K562 (cell line): ENCODE measurements at regions not wholly inside any gene's neighbourhood (a gene's known extent, or its start where the extent isn't known, plus 50 kb on each side); places are given as distances from the start of the nearest gene placed in this dataset.

Experiments
- ATAC-seq: fragments of 200-7000 bp; cut with Tn5 transposase; 3 replicates; pipeline ENCODE4 v1.9.1; 2020; ENCODE audit warnings: moderate library complexity
- BruUV-seq: library from RNA; stranded (reverse); fragments of 400-500 nt; replicated peaks from 2 replicates; lab custom pipeline; 2021; lab: Mats Ljungman, UMichigan
- CTCF ChIA-PET: fragments of 300-600 bp; formaldehyde crosslinking; extraction: SDS; loops from one replicate; lab custom pipeline; 2021; ENCODE audit warnings: low intra/inter-chr PET ratio; lab: Yijun Ruan, JAX
- POLR2A ChIA-PET: fragments of 300-600, 350-650 bp; sonication (Branson Sonifier 250); formaldehyde crosslinking; extraction: SDS; loops from one replicate; lab custom pipeline; 2021; ENCODE audit warnings: antibody characterized with exemption, inconsistent platforms; lab: Yijun Ruan, JAX
- DNase-seq, 4 experiments: peaks; one replicate each; pipeline versions ENCODE4 v3.0.0 to v3.0.0-alpha.2; 2011 to 2018; ENCODE audit warnings: low spot score in 3 of 4, mixed read lengths in 3 of 4; ENCODE audit errors: extremely low read depth in 1 of 4
- FAIRE-seq: peaks from 2 replicates; lab custom pipeline; 2011; peaks lifted over from hg19 to GRCh38; lab: Jason Lieb, UNC
- H2AFZ ChIP-seq: 2 replicates; pipeline ENCODE4 v1.6.0; 2011; ENCODE audit warnings: low read depth, low read length, control low read depth, inconsistent platforms
- H3K27ac ChIP-seq: fragments of 200-600 bp; 3 replicates; pipeline ENCODE4 v1.8.0; 2011; ENCODE audit warnings: low read depth, mild to moderate bottlenecking, control low read depth, inconsistent platforms, low read length, moderate library complexity, mixed read lengths; ENCODE audit errors: extremely low read depth
- H3K27me3 ChIP-seq, 2 experiments: fragments of 300-600 bp in 1 of 2; 2 replicates in 1 of 2; 3 replicates in 1 of 2; pipeline versions ENCODE4 v1.6.0 to v1.8.0; 2011; ENCODE audit warnings: inconsistent platforms in 2 of 2, low read length in 2 of 2, mild to moderate bottlenecking in 1 of 2, mixed read lengths in 1 of 2, moderate library complexity in 1 of 2; ENCODE audit not compliant: control insufficient read depth in 2 of 2, insufficient read depth in 2 of 2
- H3K36me3 ChIP-seq: fragments of 300-600 bp; 3 replicates; pipeline ENCODE4 v1.8.0; 2011; ENCODE audit warnings: mild to moderate bottlenecking, low read length, inconsistent platforms; ENCODE audit not compliant: control insufficient read depth, insufficient read depth
- H3K4me1 ChIP-seq, 2 experiments: fragments of 200-600 bp in 1 of 2; replicated peaks in 1 of 2; 2 replicates in 1 of 2; 3 replicates in 1 of 2; pipeline versions ENCODE4 v1.5.1 to v1.8.0; 2011; ENCODE audit warnings: inconsistent platforms in 2 of 2, low read length in 2 of 2, mild to moderate bottlenecking in 1 of 2, mixed read lengths in 1 of 2, moderate library complexity in 1 of 2; ENCODE audit not compliant: control insufficient read depth in 2 of 2, insufficient read depth in 2 of 2
- H3K4me2 ChIP-seq: 2 replicates; pipeline ENCODE4 v1.6.1; 2011; ENCODE audit warnings: low read length, control low read depth, inconsistent platforms, mixed read lengths; ENCODE audit not compliant: insufficient read depth
- H3K4me3 ChIP-seq: fragments of 200-600 bp; sonication (generic), shearing (Covaris generic); 2 replicates; pipeline ENCODE4 v1.5.1; 2016; ENCODE audit warnings: control low read depth, inconsistent platforms
- H3K79me2 ChIP-seq: fragments of 200-600 bp; 3 replicates; pipeline ENCODE4 v1.8.0; 2011; ENCODE audit warnings: low read length, inconsistent platforms; ENCODE audit not compliant: control insufficient read depth, insufficient read depth
- H3K9ac ChIP-seq, 2 experiments: 2 replicates each; pipeline versions ENCODE4 v1.6.0 to v1.6.1; 2011; ENCODE audit warnings: low read depth in 2 of 2, low read length in 2 of 2, control low read depth in 1 of 2, inconsistent platforms in 1 of 2, mild to moderate bottlenecking in 1 of 2, mixed read lengths in 1 of 2; ENCODE audit not compliant: insufficient read depth in 1 of 2
- H3K9me1 ChIP-seq: one replicate; pipeline ENCODE4 v1.6.0; 2011; ENCODE audit warnings: inconsistent platforms, mild to moderate bottlenecking, low read length, moderate library complexity; ENCODE audit not compliant: control insufficient read depth, insufficient read depth
- H3K9me3 ChIP-seq: replicated peaks from 2 replicates; pipeline ENCODE4 v1.5.1; 2011; ENCODE audit warnings: low read depth, low read length, inconsistent platforms; ENCODE audit not compliant: control insufficient read depth, insufficient read depth
- H4K20me1 ChIP-seq: replicated peaks from 2 replicates; pipeline ENCODE4 v1.6.1; 2011; ENCODE audit warnings: low read length, inconsistent platforms, mixed read lengths; ENCODE audit not compliant: control insufficient read depth, insufficient read depth
- MTA3 ChIP-seq: fragments of 450-650 bp; formaldehyde crosslinking; IDR thresholded peaks from 2 replicates; pipeline ENCODE4 v1.6.1; 2017; ENCODE audit warnings: mild to moderate bottlenecking, borderline replicate concordance
- NELFE ChIP-seq: IDR thresholded peaks from 2 replicates; pipeline ENCODE4 v1.6.1; 2011; ENCODE audit warnings: mild to moderate bottlenecking; ENCODE audit not compliant: insufficient read depth, insufficient read length
- RBFOX2 ChIP-seq: fragments of 200-400 bp; formaldehyde crosslinking; IDR thresholded peaks from 2 replicates; pipeline ENCODE4 v1.6.1; 2017; ENCODE audit warnings: low read depth, mild to moderate bottlenecking, low read length, moderate library complexity
- SMAD4 ChIP-seq: fragments of 250-450 bp; sonication (Bioruptor Pico); conservative IDR thresholded peaks from 2 replicates; pipeline ENCODE4 v1.8.0; 2021; ENCODE audit warnings: inconsistent platforms, mild to moderate bottlenecking, moderate library complexity
- SNRNP70 ChIP-seq: fragments of 200-400 bp; formaldehyde crosslinking; optimal IDR thresholded peaks from 2 replicates; pipeline ENCODE3; 2017; ENCODE audit warnings: low read depth, low read length
- ZNF778 ChIP-seq: fragments of 450-650 bp; formaldehyde crosslinking; IDR thresholded peaks from 2 replicates; pipeline ENCODE4 v1.4.0; 2020; ENCODE audit warnings: mild to moderate bottlenecking, moderate library complexity
- WGBS: fragments of 100-300 bp; shearing (Covaris generic); methylation state at CpG from one replicate; pipeline ENCODE4 v1.1.6; 2016; ENCODE audit warnings: low coverage, mixed read lengths; ENCODE audit not compliant: insufficient coverage; ENCODE audit errors: missing lambda C conversion rate; 5-methylcytosine and 5-hydroxymethylcytosine counted together
- in situ Hi-C: fragments of 300-500 bp; cut with MboI; formaldehyde crosslinking; loops from 4 replicates; pipeline ENCODE4 v1.15.0; 2018; ENCODE audit warnings: inconsistent platforms, mixed read lengths
- intact Hi-C: fragments of 100-400 bp; cut with micrococcal nuclease; formaldehyde crosslinking; loops from 2 replicates; pipeline ENCODE4 v1.14.2; 2022
- TF ChIP-seq, protein P1 (sequence below): fragments of 200-800 bp; sonication (Bioruptor generic); IDR thresholded peaks from 2 replicates; pipeline ENCODE4 v1.6.1; 2016; ENCODE audit warnings: missing genetic modification characterization, missing compliant biosample characterization
- TF ChIP-seq, protein P2 (sequence below): fragments of 450-650 bp; IDR thresholded peaks from 2 replicates; pipeline ENCODE4 v1.6.1; 2016; ENCODE audit warnings: borderline replicate concordance
- TF ChIP-seq, protein P3 (sequence below): fragments of 200-400 bp; formaldehyde crosslinking; IDR thresholded peaks from 2 replicates; pipeline ENCODE4 v1.6.1; 2017; ENCODE audit warnings: mild to moderate bottlenecking, low read depth, low read length, moderate library complexity

DNA sequence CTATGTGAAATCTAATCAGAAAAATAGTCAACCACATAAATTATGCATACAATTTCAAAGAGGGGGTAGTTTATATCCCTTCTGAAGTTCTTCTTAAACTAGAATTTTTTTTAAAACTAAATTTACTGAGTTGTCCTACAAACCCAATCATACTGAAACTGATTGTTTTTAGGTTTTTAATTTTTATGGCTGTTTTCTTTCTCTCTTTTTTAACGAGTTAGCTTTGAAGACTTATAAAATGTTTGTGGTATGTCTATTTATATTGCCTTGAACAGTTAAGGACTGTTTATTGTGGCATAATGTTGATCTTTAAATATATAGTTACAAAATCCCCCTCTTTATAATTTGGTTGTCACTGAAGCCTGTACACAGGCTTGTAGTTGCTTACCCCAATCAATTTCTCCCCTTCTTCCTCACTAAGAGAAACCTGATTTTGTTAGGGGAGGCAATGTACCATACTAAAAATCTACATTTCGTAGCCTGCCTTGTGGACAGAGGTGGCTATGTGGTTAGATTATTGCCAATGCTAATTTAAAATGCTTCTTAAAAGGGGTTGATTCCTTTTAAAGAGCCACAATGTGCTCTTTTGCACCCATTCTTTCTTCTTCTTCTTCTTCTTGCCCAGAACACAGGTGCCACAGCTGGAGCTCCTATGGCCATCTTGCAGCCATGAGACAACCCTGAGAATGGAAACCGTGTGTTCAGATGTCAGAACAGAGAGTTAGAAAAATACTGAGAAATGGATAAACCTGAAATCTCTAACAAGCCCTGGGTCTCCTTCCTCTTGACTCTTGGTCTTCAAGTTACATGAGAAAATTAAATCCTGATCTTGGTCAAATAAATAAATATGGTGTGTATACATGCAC is 102.7 kb upstream of the ZNF827 start (continued):
- TF ChIP-seq, protein P1, sequence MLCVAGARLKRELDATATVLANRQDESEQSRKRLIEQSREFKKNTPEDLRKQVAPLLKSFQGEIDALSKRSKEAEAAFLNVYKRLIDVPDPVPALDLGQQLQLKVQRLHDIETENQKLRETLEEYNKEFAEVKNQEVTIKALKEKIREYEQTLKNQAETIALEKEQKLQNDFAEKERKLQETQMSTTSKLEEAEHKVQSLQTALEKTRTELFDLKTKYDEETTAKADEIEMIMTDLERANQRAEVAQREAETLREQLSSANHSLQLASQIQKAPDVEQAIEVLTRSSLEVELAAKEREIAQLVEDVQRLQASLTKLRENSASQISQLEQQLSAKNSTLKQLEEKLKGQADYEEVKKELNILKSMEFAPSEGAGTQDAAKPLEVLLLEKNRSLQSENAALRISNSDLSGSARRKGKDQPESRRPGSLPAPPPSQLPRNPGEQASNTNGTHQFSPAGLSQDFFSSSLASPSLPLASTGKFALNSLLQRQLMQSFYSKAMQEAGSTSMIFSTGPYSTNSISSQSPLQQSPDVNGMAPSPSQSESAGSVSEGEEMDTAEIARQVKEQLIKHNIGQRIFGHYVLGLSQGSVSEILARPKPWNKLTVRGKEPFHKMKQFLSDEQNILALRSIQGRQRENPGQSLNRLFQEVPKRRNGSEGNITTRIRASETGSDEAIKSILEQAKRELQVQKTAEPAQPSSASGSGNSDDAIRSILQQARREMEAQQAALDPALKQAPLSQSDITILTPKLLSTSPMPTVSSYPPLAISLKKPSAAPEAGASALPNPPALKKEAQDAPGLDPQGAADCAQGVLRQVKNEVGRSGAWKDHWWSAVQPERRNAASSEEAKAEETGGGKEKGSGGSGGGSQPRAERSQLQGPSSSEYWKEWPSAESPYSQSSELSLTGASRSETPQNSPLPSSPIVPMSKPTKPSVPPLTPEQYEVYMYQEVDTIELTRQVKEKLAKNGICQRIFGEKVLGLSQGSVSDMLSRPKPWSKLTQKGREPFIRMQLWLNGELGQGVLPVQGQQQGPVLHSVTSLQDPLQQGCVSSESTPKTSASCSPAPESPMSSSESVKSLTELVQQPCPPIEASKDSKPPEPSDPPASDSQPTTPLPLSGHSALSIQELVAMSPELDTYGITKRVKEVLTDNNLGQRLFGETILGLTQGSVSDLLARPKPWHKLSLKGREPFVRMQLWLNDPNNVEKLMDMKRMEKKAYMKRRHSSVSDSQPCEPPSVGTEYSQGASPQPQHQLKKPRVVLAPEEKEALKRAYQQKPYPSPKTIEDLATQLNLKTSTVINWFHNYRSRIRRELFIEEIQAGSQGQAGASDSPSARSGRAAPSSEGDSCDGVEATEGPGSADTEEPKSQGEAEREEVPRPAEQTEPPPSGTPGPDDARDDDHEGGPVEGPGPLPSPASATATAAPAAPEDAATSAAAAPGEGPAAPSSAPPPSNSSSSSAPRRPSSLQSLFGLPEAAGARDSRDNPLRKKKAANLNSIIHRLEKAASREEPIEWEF (CRISPR knock-in tag), result no peak
- TF ChIP-seq ZNF778 (CRISPR knock-in tag) (no peak), SMAD4 (no peak)

DNA sequence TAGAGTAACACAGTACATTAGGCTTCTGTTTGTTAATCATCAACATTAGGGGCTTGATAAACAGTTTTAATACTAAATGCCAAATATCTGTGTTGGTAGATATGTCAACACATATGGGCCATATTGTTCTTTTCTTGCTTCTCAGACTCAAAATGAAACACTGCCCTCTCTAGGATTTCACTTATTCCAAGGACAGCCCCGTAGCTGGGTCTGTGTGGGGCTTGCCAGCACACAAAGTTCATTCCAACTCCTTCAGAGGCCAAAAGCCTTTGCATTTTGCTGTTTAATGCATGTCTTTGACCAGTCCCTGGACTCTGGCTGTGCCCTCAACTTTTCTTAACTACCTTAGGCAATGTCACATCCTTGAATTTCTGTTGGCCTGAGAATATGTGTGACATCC is 102.0 kb upstream of the ZNF827 start:
- intact Hi-C loops (no loop called here), in situ Hi-C loops (no loop called here)
- H3K4me2 ChIP-seq, result no peak overlapping the region
- H3K4me3 ChIP-seq, result no peak overlapping the region
- WGBS, result 0% methylated on average over 1 of the region's 1 CpG
- no peaks in the 10 kb centered on the region for H3K9me1 ChIP-seq
- H3K9ac ChIP-seq, result no peak overlapping the region
- ChIA-PET POLR2A (no interaction called here), CTCF (no interaction called here)
- H3K4me1 ChIP-seq, result no peaks in the 10 kb centered on the region
- no peaks in the 10 kb centered on the region for H3K79me2 ChIP-seq
- H3K27ac ChIP-seq, result no peak overlapping the region
- ATAC-seq (no peak), DNase-seq (no peak), FAIRE-seq (no peak)
- H3K36me3 ChIP-seq, result no peaks in the 10 kb centered on the region
- H3K9me3 ChIP-seq, result no peaks in the 10 kb centered on the region
- no peak overlapping the region for H2AFZ ChIP-seq
- BruUV-seq, result no TSS peak
- H4K20me1 ChIP-seq, result no peaks in the 10 kb centered on the region
- TF ChIP-seq SNRNP70 (no peak), RBFOX2 (no peak), MTA3 (no peak), NELFE (no peak)
- TF ChIP-seq, protein P2, sequence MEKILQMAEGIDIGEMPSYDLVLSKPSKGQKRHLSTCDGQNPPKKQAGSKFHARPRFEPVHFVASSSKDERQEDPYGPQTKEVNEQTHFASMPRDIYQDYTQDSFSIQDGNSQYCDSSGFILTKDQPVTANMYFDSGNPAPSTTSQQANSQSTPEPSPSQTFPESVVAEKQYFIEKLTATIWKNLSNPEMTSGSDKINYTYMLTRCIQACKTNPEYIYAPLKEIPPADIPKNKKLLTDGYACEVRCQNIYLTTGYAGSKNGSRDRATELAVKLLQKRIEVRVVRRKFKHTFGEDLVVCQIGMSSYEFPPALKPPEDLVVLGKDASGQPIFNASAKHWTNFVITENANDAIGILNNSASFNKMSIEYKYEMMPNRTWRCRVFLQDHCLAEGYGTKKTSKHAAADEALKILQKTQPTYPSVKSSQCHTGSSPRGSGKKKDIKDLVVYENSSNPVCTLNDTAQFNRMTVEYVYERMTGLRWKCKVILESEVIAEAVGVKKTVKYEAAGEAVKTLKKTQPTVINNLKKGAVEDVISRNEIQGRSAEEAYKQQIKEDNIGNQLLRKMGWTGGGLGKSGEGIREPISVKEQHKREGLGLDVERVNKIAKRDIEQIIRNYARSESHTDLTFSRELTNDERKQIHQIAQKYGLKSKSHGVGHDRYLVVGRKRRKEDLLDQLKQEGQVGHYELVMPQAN, result no peak
- TF ChIP-seq, protein P3, sequence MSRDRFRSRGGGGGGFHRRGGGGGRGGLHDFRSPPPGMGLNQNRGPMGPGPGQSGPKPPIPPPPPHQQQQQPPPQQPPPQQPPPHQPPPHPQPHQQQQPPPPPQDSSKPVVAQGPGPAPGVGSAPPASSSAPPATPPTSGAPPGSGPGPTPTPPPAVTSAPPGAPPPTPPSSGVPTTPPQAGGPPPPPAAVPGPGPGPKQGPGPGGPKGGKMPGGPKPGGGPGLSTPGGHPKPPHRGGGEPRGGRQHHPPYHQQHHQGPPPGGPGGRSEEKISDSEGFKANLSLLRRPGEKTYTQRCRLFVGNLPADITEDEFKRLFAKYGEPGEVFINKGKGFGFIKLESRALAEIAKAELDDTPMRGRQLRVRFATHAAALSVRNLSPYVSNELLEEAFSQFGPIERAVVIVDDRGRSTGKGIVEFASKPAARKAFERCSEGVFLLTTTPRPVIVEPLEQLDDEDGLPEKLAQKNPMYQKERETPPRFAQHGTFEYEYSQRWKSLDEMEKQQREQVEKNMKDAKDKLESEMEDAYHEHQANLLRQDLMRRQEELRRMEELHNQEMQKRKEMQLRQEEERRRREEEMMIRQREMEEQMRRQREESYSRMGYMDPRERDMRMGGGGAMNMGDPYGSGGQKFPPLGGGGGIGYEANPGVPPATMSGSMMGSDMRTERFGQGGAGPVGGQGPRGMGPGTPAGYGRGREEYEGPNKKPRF, result no peak
- no peaks in the 10 kb centered on the region for H3K27me3 ChIP-seq
